Gastrocnemius medialis (tissue), 4 donors: ENCODE measurements at regions not wholly inside any gene's neighbourhood (a gene's known extent, or its start where the extent isn't known, plus 50 kb on each side); places are given as distances from the start of the nearest gene placed in this dataset.

Experiments
- CTCF ChIP-seq, 5 experiments: fragments of 450-650 bp in 3 of 5; fragments of 200-600 bp in 2 of 5; sonication (generic) in 2 of 5; IDR thresholded peaks in 4 of 5; conservative IDR thresholded peaks in 1 of 5; 1 replicate in 4 of 5; 2 replicates in 1 of 5; pipeline ENCODE4 v1.5.1; 2016 to 2019; ENCODE audit warnings: antibody characterized with exemption in 5 of 5, mild to moderate bottlenecking in 3 of 5, moderate library complexity in 3 of 5
- POLR2A ChIP-seq, 2 donors: fragments of 450-650 bp; IDR thresholded peaks; one replicate each; pipeline ENCODE4 v1.6.1; 2017; ENCODE audit warnings: antibody characterized with exemption in 2 of 2, mild to moderate bottlenecking in 2 of 2, moderate library complexity in 2 of 2

GRCh38 chr15:69647142-69647513 lies 194.5 kb downstream of the RPLP1 start:
- TF ChIP-seq CTCF (IDR thresholded peaks at IDR 0.05 in 4 of 5, conservative IDR thresholded peaks at IDR 0.05 in 1 of 5) = no peak
- TF ChIP-seq POLR2A (IDR thresholded peaks at IDR 0.05) = no peak
